CD4-positive, alpha-beta T cell (primary cell): ENCODE measurements at regions not wholly inside any gene's neighbourhood (a gene's known extent, or its start where the extent isn't known, plus 50 kb on each side); places are given as distances from the start of the nearest gene placed in this dataset.
"Not testable (repeated sequence)": the region's sequence is repeated elsewhere in the genome, so short reads cannot be mapped to it uniquely, and the experiment has no call there.

ENCODE experiments used
- ATAC-seq: fragments of 200-7000 bp; cut with Tn5 transposase; one replicate; pipeline ENCODE4 v1.10.0; 2022; ENCODE audit warnings: mild to moderate bottlenecking; ENCODE audit not compliant: poor library complexity
- CTCF ChIA-PET: fragments of 350-600 bp; sonication (Branson Sonifier 250); formaldehyde crosslinking; loops from one replicate; lab custom pipeline; 2021; ENCODE audit warnings: antibody characterized with exemption, inconsistent platforms; lab: Charles Lee
- POLR2A ChIA-PET: fragments of 350-600 bp; sonication (Branson Sonifier 250); formaldehyde crosslinking; loops from one replicate; lab custom pipeline; 2021; ENCODE audit warnings: antibody characterized with exemption, inconsistent platforms; lab: Charles Lee
- DNase-seq, 14 experiments: peaks; one replicate each; pipeline ENCODE4 v3.0.0-alpha.2; 2013 to 2020; ENCODE audit warnings: mixed read lengths in 2 of 14
- H3K27ac ChIP-seq, 2 donors: one replicate each; pipeline versions ENCODE4 v1.5.1 to v1.7.0; 2013; ENCODE audit warnings: low read length in 2 of 2, low read depth in 1 of 2, mild to moderate bottlenecking in 1 of 2
- H3K27me3 ChIP-seq, 2 experiments: 1 replicate in 1 of 2; 2 replicates in 1 of 2; pipeline versions ENCODE4 v1.6.1 to v1.7.0; 2013; ENCODE audit warnings: low read length in 2 of 2, control low read depth in 1 of 2, mild to moderate bottlenecking in 1 of 2, moderate library complexity in 1 of 2; ENCODE audit not compliant: insufficient read depth in 2 of 2, control insufficient read depth in 1 of 2
- H3K36me3 ChIP-seq: one replicate; pipeline ENCODE4 v1.6.1; 2013; ENCODE audit warnings: low read length, control low read depth; ENCODE audit not compliant: insufficient read depth
- H3K4me1 ChIP-seq: one replicate; pipeline ENCODE4 v1.6.1; 2013; ENCODE audit warnings: low read length, control low read depth; ENCODE audit not compliant: insufficient read depth
- H3K4me3 ChIP-seq: one replicate; pipeline ENCODE4 v1.5.1; 2013; ENCODE audit warnings: mild to moderate bottlenecking, low read length, moderate library complexity
- H3K9me3 ChIP-seq, 2 experiments: 1 replicate in 1 of 2; 2 replicates in 1 of 2; pipeline versions ENCODE4 v1.6.1 to v1.7.0; 2013; ENCODE audit warnings: low read length in 2 of 2, mild to moderate bottlenecking in 2 of 2, control low read depth in 1 of 2, moderate library complexity in 1 of 2; ENCODE audit not compliant: control insufficient read depth in 1 of 2, insufficient read depth in 1 of 2
- H3K27ac Mint-ChIP-seq: one replicate; pipeline ENCODE4 v1.8.0; 2020; ENCODE audit warnings: mixed read lengths
- H3K27me3 Mint-ChIP-seq: one replicate; pipeline ENCODE4 v1.8.0; 2021; ENCODE audit warnings: mixed read lengths
- H3K36me3 Mint-ChIP-seq: one replicate; pipeline ENCODE4 v1.8.0; 2021; ENCODE audit warnings: low read depth, mixed read lengths
- H3K4me1 Mint-ChIP-seq: one replicate; pipeline ENCODE4 v1.8.0; 2021; ENCODE audit warnings: low read depth, mixed read lengths
- H3K4me3 Mint-ChIP-seq: one replicate; pipeline ENCODE4 v1.8.0; 2020; ENCODE audit warnings: mild to moderate bottlenecking, mixed read lengths
- H3K9me3 Mint-ChIP-seq: one replicate; pipeline ENCODE4 v1.8.0; 2020; ENCODE audit warnings: mixed read lengths
- CTCF ChIP-seq: fragments of 200-600 bp; IDR thresholded peaks from one replicate; pipeline ENCODE4 v1.8.0; 2022; ENCODE audit warnings: antibody characterized with exemption, mild to moderate bottlenecking
- intact Hi-C, 2 experiments: fragments of 100-400 bp; cut with DNase I in 1 of 2; cut with micrococcal nuclease in 1 of 2; formaldehyde crosslinking; loops; one replicate each; pipeline versions ENCODE4 v1.15.1 to v1.9.0; 2023 to 2025; cut with DNase I, micrococcal nuclease

GRCh38 chrX:81890521-81890920, 688.6 kb downstream of the SH3BGRL start:
- Histone ChIP-seq H3K27ac (no peak overlapping the region), H3K36me3 (no peaks in the 10 kb centered on the region), H3K4me3 (no peak overlapping the region), H3K27me3 (no peaks in the 10 kb centered on the region), H3K9me3 (no peaks in the 10 kb centered on the region), H3K4me1 (no peaks in the 10 kb centered on the region)
- POLR2A ChIA-PET, result no interaction called here
- H3K27ac Mint-ChIP-seq, result no peak overlapping the region
- no peaks in the 10 kb centered on the region for H3K9me3 Mint-ChIP-seq
- no peaks in the 10 kb centered on the region for H3K4me1 Mint-ChIP-seq
- no peak for TF ChIP-seq CTCF
- intact Hi-C loops, result no loop called here
- no peaks in the 10 kb centered on the region for H3K27me3 Mint-ChIP-seq
- H3K4me3 Mint-ChIP-seq, result no peak overlapping the region
- no peaks in the 10 kb centered on the region for H3K36me3 Mint-ChIP-seq
- DNase-seq (no peak), ATAC-seq (no peak)
- CTCF ChIA-PET, result no interaction called here

GRCh38 chrX:81900522-81900921, 698.6 kb downstream of the SH3BGRL start:
- POLR2A ChIA-PET, result no interaction called here
- no peaks in the 10 kb centered on the region for H3K4me1 ChIP-seq
- no peak overlapping the region for H3K27ac Mint-ChIP-seq
- intact Hi-C loops, result no loop called here
- H3K9me3 Mint-ChIP-seq, result no peaks in the 10 kb centered on the region
- H3K27me3 Mint-ChIP-seq, result no peaks in the 10 kb centered on the region
- no peaks in the 10 kb centered on the region for H3K9me3 ChIP-seq
- no peaks in the 10 kb centered on the region for H3K27me3 ChIP-seq
- CTCF ChIA-PET, result no interaction called here
- H3K4me3 ChIP-seq, result no peak overlapping the region
- no peaks in the 10 kb centered on the region for H3K36me3 ChIP-seq
- TF ChIP-seq CTCF, result no peak
- H3K4me1 Mint-ChIP-seq, result no peaks in the 10 kb centered on the region
- H3K36me3 Mint-ChIP-seq, result no peaks in the 10 kb centered on the region
- H3K4me3 Mint-ChIP-seq, result no peak overlapping the region
- no peak overlapping the region for H3K27ac ChIP-seq
- DNase-seq (no peak), ATAC-seq (no peak)

DNA sequence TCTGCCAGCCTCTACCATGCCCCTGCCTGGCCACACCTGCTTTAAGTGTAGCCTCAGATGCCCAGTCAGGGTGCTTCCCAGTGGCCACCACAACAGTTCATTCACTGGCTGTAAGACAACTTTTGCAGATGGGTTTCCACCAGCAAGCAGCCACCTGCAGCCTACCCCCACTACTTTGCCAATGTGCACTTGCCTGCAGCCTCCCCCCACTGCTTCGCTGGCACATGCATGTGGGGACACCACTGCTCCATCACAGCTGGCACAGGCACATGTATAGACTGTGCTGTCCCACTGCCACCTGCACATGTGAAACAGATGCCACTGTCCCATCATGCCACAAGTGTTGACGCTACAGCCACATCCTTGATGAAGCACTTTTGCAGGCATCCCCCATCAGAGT, 723.9 kb downstream of the SH3BGRL start:
- Histone ChIP-seq H3K4me3 (no peak overlapping the region), H3K9me3 (peaks cover 0 to 4% of the 10 kb centered on the region in 2 experiments), H3K27ac (no peak overlapping the region), H3K36me3 (no peaks in the 10 kb centered on the region), H3K4me1 (no peaks in the 10 kb centered on the region), H3K27me3 (no peaks in the 10 kb centered on the region)
- ChIA-PET POLR2A (no interaction called here), CTCF (no interaction called here)
- Mint-ChIP-seq H3K9me3 (no peaks in the 10 kb centered on the region), H3K27me3 (no peaks in the 10 kb centered on the region), H3K27ac (no peak overlapping the region), H3K36me3 (no peaks in the 10 kb centered on the region), H3K4me1 (no peaks in the 10 kb centered on the region), H3K4me3 (no peak overlapping the region)
- no peak for TF ChIP-seq CTCF
- ATAC-seq (no peak), DNase-seq (no peak)
- intact Hi-C loops, result no loop called here

DNA sequence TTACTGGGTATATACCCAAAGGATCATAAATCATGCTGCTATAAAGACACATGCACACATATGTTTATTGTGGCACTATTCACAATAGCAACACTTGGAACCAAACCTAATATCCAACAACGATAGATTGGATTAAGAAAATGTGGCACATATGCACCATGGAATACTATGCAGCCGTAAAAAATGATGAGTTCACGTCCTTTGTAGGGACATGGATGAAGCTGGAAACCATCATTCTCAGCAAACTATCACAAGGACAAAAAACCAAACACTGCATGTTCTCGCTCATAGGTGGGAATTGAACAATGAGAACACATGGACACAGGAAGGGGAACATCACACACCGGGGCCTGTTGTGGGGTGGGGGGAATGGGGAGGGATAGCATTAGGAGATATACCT, 744.0 kb downstream of the SH3BGRL start:
- POLR2A ChIA-PET, H3K27me3 ChIP-seq, H3K4me1 ChIP-seq, H3K4me1 Mint-ChIP-seq, H3K27ac Mint-ChIP-seq, DNase-seq, CTCF ChIA-PET, H3K36me3 Mint-ChIP-seq, H3K4me3 ChIP-seq, H3K9me3 Mint-ChIP-seq, ATAC-seq, H3K9me3 ChIP-seq, H3K27me3 Mint-ChIP-seq, H3K27ac ChIP-seq, H3K36me3 ChIP-seq, H3K4me3 Mint-ChIP-seq, intact Hi-C loops: not testable (repeated sequence)
